Loucy (cell line): ENCODE measurements at regions not wholly inside any gene's neighbourhood (a gene's known extent, or its start where the extent isn't known, plus 50 kb on each side); places are given as distances from the start of the nearest gene placed in this dataset.

Experiments
- H2AFZ ChIP-seq: fragments of 200-600 bp; sonication (generic); 2 replicates; pipeline ENCODE4 v1.6.0; 2016; ENCODE audit warnings: antibody characterized with exemption, mild to moderate bottlenecking, low read length, moderate library complexity
- H3F3A ChIP-seq: fragments of 200-600 bp; 2 replicates; pipeline ENCODE4 v1.6.0; 2016; ENCODE audit warnings: antibody characterized with exemption, low read depth, mild to moderate bottlenecking
- H3K27me3 ChIP-seq: fragments of 200-600 bp; sonication (generic); 2 replicates; pipeline ENCODE4 v1.6.1; 2014; ENCODE audit warnings: low read length, mild to moderate bottlenecking; ENCODE audit not compliant: insufficient read depth, poor library complexity, severe bottlenecking
- H3K36me3 ChIP-seq: fragments of 200-600 bp; sonication (generic); 2 replicates; pipeline ENCODE4 v1.6.1; 2016; ENCODE audit warnings: low read length; ENCODE audit not compliant: insufficient read depth
- H3K4me1 ChIP-seq: fragments of 200-600 bp; sonication (generic); 2 replicates; pipeline ENCODE4 v1.5.1; 2014; ENCODE audit warnings: low read length, mild to moderate bottlenecking; ENCODE audit not compliant: insufficient read depth, poor library complexity, severe bottlenecking
- H3K4me2 ChIP-seq: fragments of 200-600 bp; sonication (generic); 2 replicates; pipeline ENCODE4 v1.6.0; 2014; ENCODE audit warnings: antibody characterized with exemption, low read length, low read depth, mild to moderate bottlenecking; ENCODE audit not compliant: poor library complexity, severe bottlenecking
- H3K4me3 ChIP-seq: fragments of 200-600 bp; sonication (generic); 2 replicates; pipeline ENCODE4 v1.5.1; 2014; ENCODE audit warnings: low read length, mild to moderate bottlenecking, mixed read lengths; ENCODE audit not compliant: poor library complexity, severe bottlenecking
- H3K79me2 ChIP-seq: fragments of 200-600 bp; sonication (generic); 2 replicates; pipeline ENCODE4 v1.6.1; 2014; ENCODE audit warnings: low read length; ENCODE audit not compliant: insufficient read depth
- H3K9ac ChIP-seq: fragments of 200-600 bp; sonication (generic); 2 replicates; pipeline ENCODE4 v1.6.0; 2014; ENCODE audit warnings: mild to moderate bottlenecking, low read depth, low read length, moderate library complexity; ENCODE audit not compliant: poor library complexity, severe bottlenecking
- H3K9me2 ChIP-seq: fragments of 200-600 bp; sonication (generic); replicated peaks from 2 replicates; pipeline ENCODE4 v1.6.1; 2016; ENCODE audit warnings: low read depth, low read length, mixed read lengths
- H3K9me3 ChIP-seq: fragments of 200-600 bp; sonication (generic); 2 replicates; pipeline ENCODE4 v1.6.1; 2014; ENCODE audit warnings: mild to moderate bottlenecking, antibody characterized with exemption, low read length, low read depth; ENCODE audit not compliant: insufficient read depth
- H4K20me1 ChIP-seq: fragments of 200-600 bp; sonication (generic); 2 replicates; pipeline ENCODE4 v1.6.0; 2014; ENCODE audit warnings: antibody characterized with exemption, low read length, mild to moderate bottlenecking; ENCODE audit not compliant: insufficient read depth, poor library complexity, severe bottlenecking
- CTCF ChIP-seq: fragments of 200-600 bp; sonication (generic); conservative IDR thresholded peaks from 2 replicates; pipeline ENCODE4 v1.5.1; 2014; ENCODE audit warnings: mild to moderate bottlenecking, antibody characterized with exemption, low read length
- EZH2phosphoT487 ChIP-seq: fragments of 200-600 bp; IDR thresholded peaks from 2 replicates; pipeline ENCODE4 v1.6.1; 2018; ENCODE audit warnings: antibody characterized with exemption, mild to moderate bottlenecking, moderate library complexity, borderline replicate concordance

GRCh38 chr13:26887594-26887993 lies 127.0 kb upstream of the GPR12 start:
- no peaks in the 10 kb centered on the region for H3K9me2 ChIP-seq
- H3K9me3 ChIP-seq: no peaks in the 10 kb centered on the region
- no peaks in the 10 kb centered on the region for H4K20me1 ChIP-seq
- H3K4me3 ChIP-seq: no peak overlapping the region
- H3F3A ChIP-seq: no peaks in the 10 kb centered on the region
- H3K79me2 ChIP-seq: no peaks in the 10 kb centered on the region
- H3K4me1 ChIP-seq: no peaks in the 10 kb centered on the region
- no peak overlapping the region for H3K9ac ChIP-seq
- H3K36me3 ChIP-seq: no peaks in the 10 kb centered on the region
- no peak overlapping the region for H3K4me2 ChIP-seq
- no peak overlapping the region for H2AFZ ChIP-seq
- H3K27me3 ChIP-seq: no peaks in the 10 kb centered on the region
- TF ChIP-seq CTCF (no peak), EZH2phosphoT487 (no peak)

- Histone ChIP-seq H3K79me2 (no peaks in the 10 kb centered on the region), H3K9ac (no peak overlapping the region), H4K20me1 (no peaks in the 10 kb centered on the region), H2AFZ (no peak overlapping the region), H3F3A (no peaks in the 10 kb centered on the region), H3K36me3 (no peaks in the 10 kb centered on the region), H3K4me1 (no peaks in the 10 kb centered on the region), H3K4me2 (no peak overlapping the region), H3K9me3 (no peaks in the 10 kb centered on the region), H3K9me2 (no peaks in the 10 kb centered on the region), H3K4me3 (no peak overlapping the region), H3K27me3 (no peaks in the 10 kb centered on the region)
- TF ChIP-seq EZH2phosphoT487 (no peak), CTCF (no peak)
Observed at GRCh38 chr13:26883613-26884257, 123.1 kb upstream of the GPR12 start.

GRCh38 chr13:26882731-26883130 lies 122.1 kb upstream of the GPR12 start:
- H3K9me3 ChIP-seq: no peaks in the 10 kb centered on the region
- H2AFZ ChIP-seq: no peak overlapping the region

More at GRCh38 chr13:26882731-26883130, 122.1 kb upstream of the GPR12 start:
- H3K79me2 ChIP-seq: no peaks in the 10 kb centered on the region
- H3F3A ChIP-seq: no peaks in the 10 kb centered on the region
- H3K9me2 ChIP-seq: no peaks in the 10 kb centered on the region
- no peaks in the 10 kb centered on the region for H3K4me1 ChIP-seq
- no peak for TF ChIP-seq CTCF
- H3K4me2 ChIP-seq: no peak overlapping the region
- no peaks in the 10 kb centered on the region for H3K36me3 ChIP-seq
- H4K20me1 ChIP-seq: no peaks in the 10 kb centered on the region
- H3K4me3 ChIP-seq: no peak overlapping the region
- no peaks in the 10 kb centered on the region for H3K27me3 ChIP-seq
- H3K9ac ChIP-seq: no peak overlapping the region
